HG03442 (cell line): ENCODE measurements at regions not wholly inside any gene's neighbourhood (a gene's known extent, or its start where the extent isn't known, plus 50 kb on each side); places are given as distances from the start of the nearest gene placed in this dataset.

Source experiments
- ATAC-seq: cut with Tn5 transposase; IDR thresholded peaks from one replicate; pipeline ENCODE4 v1.9.1; 2021; ENCODE audit warnings: mild to moderate bottlenecking, moderate library complexity; ENCODE audit not compliant: unreplicated experiment

GRCh38 chr6:149176971-149177667 is 140.4 kb upstream of the TAB2 start:
- ATAC-seq, result no peak

GRCh38 chr6:149179431-149179830 is 138.1 kb upstream of the TAB2 start:
- ATAC-seq, result no peak

GRCh38 chr6:149181304-149181703 is 136.2 kb upstream of the TAB2 start:
- ATAC-seq, result no peak

- no peak for ATAC-seq
Measured at GRCh38 chr6:149182262-149182661, 135.2 kb upstream of the TAB2 start.

GRCh38 chr6:149184523-149184922 is 133.0 kb upstream of the TAB2 start:
- no peak for ATAC-seq

- no peak for ATAC-seq
Measured at GRCh38 chr6:149185799-149186357, 131.6 kb upstream of the TAB2 start.

GRCh38 chr6:149186873-149187272 is 130.6 kb upstream of the TAB2 start:
- ATAC-seq, result no peak

GRCh38 chr6:149190224-149190831 is 127.2 kb upstream of the TAB2 start:
- no peak for ATAC-seq

- ATAC-seq, result peak; percentile 61
Measured at GRCh38 chr6:149194820-149195558, 122.5 kb upstream of the TAB2 start.

GRCh38 chr6:149196091-149196490 is 121.4 kb upstream of the TAB2 start:
- ATAC-seq, result no peak

GRCh38 chr6:149197482-149197881 is 120.0 kb upstream of the TAB2 start:
- no peak for ATAC-seq

GRCh38 chr6:149198265-149198664 is 119.2 kb upstream of the TAB2 start:
- ATAC-seq, result no peak

- ATAC-seq, result no peak
Measured at GRCh38 chr6:149200282-149200945, 117.1 kb upstream of the TAB2 start.

- ATAC-seq, result no peak
Measured at GRCh38 chr6:149201068-149201655, 116.3 kb upstream of the TAB2 start.

GRCh38 chr6:149202100-149202499 is 115.4 kb upstream of the TAB2 start:
- no peak for ATAC-seq

GRCh38 chr6:149202952-149203351 is 114.6 kb upstream of the TAB2 start:
- no peak for ATAC-seq

GRCh38 chr6:149203509-149203908 is 114.0 kb upstream of the TAB2 start:
- ATAC-seq, result no peak

GRCh38 chr6:149208134-149208601 is 109.3 kb upstream of the TAB2 start:
- no peak for ATAC-seq

GRCh38 chr6:149209871-149210775 is 107.4 kb upstream of the TAB2 start:
- ATAC-seq, result peak; percentile 35
